ENCODE measurements at regions not wholly inside any gene's neighbourhood (a gene's known extent, or its start where the extent isn't known, plus 50 kb on each side); places are given as distances from the start of the nearest gene placed in this dataset.

DNA sequence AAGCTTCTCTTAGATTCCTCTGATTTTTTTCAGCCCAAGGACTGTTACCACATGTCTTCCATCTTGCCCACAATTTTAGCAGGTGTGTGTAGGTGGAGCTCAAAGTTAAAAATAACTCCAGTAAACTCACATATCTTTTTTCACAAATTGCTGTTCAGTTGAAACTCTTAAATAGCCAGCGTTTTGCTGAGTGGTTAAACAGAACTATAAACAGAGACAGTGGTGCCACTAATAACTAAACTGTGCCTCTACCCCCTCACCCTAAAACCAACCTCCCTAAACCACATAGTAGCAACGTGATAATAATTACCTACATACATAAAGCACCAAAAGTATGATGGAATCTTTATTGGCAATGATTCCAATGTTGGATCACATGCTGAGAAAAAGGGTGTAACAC, 525.1 kb downstream of the PDCD6IP start:
- no peak for FAIRE-seq

- FAIRE-seq = no peak
Measured at GRCh38 chr3:34346656-34347055, 548.2 kb downstream of the PDCD6IP start.

- FAIRE-seq = no peak
Measured at GRCh38 chr3:34351882-34352777, 553.7 kb downstream of the PDCD6IP start.

DNA sequence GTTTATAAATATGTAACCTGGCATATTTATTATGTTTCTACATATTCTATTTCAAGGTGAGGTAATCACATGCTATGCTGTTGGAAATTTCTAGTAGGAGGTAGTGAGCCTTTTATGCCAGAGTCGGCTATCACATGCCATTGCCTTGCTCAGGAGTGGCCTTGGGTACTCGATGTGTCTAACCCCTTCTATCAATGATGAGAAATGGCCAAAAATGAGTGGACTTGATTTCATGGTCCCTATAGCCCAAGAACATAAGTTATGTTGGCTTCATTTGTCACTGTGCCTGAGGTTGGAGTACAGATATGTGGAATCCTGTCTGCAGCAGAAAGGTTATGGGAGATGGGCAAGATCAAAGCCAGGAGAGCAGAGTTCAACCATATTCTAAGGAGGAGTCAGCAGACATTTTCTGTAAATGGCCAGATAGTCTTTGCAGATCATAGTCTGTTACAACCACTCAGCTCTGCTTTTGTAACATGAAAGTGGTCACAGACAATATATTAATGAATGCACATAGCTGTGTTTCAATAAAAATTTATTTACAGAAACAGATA, 554.4 kb downstream of the PDCD6IP start:
- FAIRE-seq = no peak

- no peak for FAIRE-seq
Measured at GRCh38 chr3:34357461-34357860, 559.0 kb downstream of the PDCD6IP start.

GRCh38 chr3:34359064-34359463, 560.6 kb downstream of the PDCD6IP start:
- no peak for FAIRE-seq

- FAIRE-seq = no peak
Measured at GRCh38 chr3:34360713-34361112, 562.3 kb downstream of the PDCD6IP start.

- FAIRE-seq = no peak
Measured at GRCh38 chr3:34361921-34362320, 563.5 kb downstream of the PDCD6IP start.

DNA sequence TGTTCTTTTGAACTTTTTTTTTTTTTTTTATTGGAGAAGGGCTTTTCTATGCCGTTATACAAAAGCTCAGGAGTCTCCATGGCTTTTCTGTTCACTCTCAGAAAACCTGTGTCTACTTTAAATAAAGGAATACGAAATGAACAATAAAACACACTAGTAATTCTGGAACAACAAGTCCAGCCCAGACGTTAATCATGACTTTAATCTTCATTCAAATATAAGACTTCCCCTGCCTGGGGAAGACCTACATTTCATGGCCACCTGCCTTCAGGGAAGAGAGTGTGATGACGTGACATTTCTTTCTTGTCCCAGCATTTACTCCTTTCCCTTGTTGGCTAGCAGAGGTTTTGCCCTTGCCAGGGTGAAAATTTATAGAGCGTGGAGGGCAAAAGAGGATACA, 564.5 kb downstream of the PDCD6IP start:
- no peak for FAIRE-seq

DNA sequence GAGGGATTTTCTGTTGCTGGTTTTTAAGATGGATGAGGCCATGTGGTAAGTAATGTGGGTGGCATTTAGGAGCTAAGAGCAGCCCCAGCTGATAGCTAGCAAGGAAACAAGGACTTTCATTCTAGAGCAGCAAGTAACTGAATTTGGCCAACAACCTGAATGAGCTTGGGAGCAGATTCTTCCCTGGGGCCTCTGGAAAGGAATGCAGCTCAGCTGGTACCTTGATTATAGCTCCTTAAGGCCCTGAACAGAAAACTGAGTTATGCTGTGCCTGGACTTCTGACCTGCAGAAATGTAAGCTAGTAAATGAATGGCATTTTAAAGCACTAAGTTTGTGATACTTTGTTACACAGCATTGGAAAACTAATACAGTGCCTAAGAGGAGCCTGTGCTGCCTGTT, 565.5 kb downstream of the PDCD6IP start:
- no peak for FAIRE-seq

DNA sequence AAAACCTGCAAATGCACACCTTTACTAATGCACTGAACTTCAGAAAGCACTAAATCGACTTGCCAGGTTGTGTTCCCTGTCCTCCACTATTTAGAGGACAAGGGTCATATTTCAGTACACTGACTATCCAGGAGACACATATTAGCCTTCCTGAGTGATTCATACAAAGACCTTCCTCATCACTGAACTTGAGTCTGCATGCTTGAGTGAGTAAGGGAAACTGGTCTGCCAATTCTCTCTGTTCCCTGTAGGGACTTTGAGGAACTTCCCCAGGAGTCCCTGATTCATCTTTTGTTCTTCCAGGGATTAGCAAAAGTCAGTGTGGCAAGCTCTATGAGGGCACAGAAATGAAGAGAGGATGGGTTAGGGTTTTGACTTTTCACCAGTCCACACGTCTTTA, 565.9 kb downstream of the PDCD6IP start:
- FAIRE-seq = no peak

- FAIRE-seq = no peak
Measured at GRCh38 chr3:34365231-34365630, 566.8 kb downstream of the PDCD6IP start.

- no peak for FAIRE-seq
Measured at GRCh38 chr3:34365771-34366170, 567.3 kb downstream of the PDCD6IP start.

GRCh38 chr3:34367521-34367920, 569.1 kb downstream of the PDCD6IP start:
- FAIRE-seq = no peak

GRCh38 chr3:34374521-34374920, 576.1 kb downstream of the PDCD6IP start:
- FAIRE-seq = no peak

DNA sequence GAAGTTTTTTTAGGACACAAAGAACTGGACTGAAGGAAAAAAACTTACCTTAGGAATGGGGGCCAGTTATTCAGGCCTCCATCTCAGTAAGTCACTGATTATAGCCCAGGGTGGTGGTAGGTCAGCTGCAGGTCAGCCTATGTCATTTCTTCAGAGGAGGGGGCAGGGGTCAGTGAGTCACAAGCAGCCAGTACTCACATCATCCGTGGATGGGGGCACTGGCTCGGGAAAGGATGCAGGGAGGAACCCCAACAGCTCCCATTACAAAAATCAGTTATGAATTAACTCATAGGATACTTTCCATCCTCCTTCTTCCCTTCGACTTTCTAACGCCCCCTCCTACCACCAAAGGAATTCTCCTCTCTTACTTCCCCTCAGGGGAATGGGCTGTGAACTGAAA, 578.3 kb downstream of the PDCD6IP start:
- FAIRE-seq = no peak

DNA sequence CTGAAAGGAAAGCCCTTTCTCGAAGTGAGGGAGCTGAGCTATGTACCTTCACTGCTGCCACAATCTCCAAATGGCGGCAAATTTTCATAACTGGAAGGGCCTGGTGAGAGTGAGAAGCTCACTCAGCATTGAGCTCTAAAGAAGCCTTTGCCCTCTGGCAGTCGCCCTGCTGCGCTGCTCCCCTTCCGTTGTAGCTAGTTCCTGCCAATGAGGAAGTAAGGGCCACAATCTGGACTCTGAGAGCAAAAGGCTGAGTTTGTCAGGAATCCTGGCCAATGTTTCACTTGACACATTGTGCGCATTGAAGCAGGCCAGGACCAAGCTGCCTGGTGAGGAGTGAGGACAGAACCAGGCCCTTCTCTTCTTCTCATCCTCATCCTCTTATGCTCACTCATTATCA, 579.5 kb downstream of the PDCD6IP start:
- FAIRE-seq = no peak

- FAIRE-seq = no peak
Measured at GRCh38 chr3:34381243-34381642, 582.8 kb downstream of the PDCD6IP start.

GRCh38 chr3:34382859-34383258, 584.4 kb downstream of the PDCD6IP start:
- no peak for FAIRE-seq

DNA sequence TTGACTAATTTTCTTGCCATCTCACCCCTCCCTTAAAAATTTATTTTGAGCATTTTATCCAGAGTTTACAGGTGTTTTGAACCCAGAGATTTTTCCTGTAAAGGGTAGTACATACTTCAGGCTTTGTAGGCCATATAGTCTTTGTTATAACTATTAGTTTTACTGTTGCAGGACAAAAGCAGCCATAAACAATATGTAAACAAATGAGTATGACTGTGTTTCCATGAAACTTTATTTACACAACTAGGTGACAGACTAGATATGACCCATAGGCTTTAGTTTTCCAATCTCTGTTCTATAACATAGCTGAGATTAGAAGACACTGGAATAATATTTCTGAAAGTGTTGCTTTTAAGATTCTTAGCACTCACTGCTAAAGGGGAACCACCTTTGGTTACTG, 587.9 kb downstream of the PDCD6IP start:
- no peak for FAIRE-seq

- FAIRE-seq = no peak
Measured at GRCh38 chr3:34387826-34388564, 589.6 kb downstream of the PDCD6IP start.

DNA sequence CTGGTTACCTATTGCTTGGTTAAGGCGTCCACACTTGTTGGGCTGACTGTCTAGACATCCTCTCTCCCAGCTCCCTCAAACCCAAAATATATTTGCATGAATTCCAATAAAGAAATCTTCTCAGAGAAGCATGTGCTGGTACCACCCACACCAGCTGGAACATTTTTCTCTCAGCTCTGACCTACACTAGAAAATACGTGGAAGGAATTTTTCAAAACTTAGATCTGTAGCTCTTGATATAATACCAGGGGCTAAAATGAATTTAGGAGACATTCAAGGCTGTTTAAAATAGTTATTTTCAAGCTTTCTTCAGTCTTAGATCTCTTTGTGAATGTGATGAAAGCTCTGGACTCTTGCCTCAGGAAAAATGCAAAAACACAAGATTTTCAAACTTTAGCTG, 590.4 kb downstream of the PDCD6IP start:
- FAIRE-seq = no peak

DNA sequence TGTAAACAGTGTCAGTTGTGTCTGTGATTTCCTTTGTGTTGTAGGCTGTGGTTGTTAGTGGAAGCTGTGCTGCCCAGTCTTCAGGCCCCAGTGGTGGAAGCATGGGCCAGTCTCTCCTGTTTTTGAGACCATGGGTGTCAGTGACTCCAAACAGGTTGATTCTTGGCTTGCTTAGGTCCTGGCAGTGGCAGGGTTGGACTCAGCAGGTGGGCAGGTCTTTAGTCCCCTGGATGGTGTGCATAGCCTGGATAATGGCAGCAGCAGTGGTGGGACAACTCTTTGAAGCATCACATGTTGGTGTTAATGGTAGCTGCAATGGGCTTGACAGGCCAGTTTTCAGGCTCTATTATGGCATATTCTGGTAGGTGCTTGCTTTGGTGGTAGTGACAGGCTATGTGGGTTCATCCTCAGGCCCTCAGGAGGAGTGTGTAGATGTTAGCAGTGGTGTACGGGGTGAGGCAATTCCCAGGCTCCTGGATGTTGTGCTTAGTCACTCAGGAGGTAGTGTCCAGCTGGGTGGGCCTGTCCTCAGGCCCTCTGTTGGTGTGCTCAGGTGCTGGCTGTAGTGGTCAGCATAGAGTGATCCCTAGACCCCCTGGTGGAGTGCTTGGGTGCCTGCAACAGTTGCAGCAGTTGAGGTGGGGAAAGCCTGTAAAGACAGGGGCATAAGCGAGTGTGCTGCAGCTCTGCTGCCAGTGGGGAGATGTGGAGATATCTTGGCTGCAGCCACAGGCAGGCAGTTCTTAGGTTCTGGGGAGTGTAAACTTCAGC, 596.7 kb downstream of the PDCD6IP start:
- FAIRE-seq = no peak

All from endometrium (tissue), 2 donors.